SK-N-MC (cell line): ENCODE measurements at regions not wholly inside any gene's neighbourhood (a gene's known extent, or its start where the extent isn't known, plus 50 kb on each side); places are given as distances from the start of the nearest gene placed in this dataset.
"Not testable (repeated sequence)": the region's sequence is repeated elsewhere in the genome, so short reads cannot be mapped to it uniquely, and the experiment has no call there.

Experiments
- EZH2 ChIP-seq: fragments of 200-600 bp; sonication (generic); IDR thresholded peaks from one replicate; pipeline ENCODE4 v1.6.1; 2017; ENCODE audit warnings: antibody characterized with exemption
- POLR2AphosphoS5 ChIP-seq: IDR thresholded peaks from 2 replicates; pipeline ENCODE4 v1.6.1; 2012; ENCODE audit warnings: mild to moderate bottlenecking, low read depth, low read length, borderline replicate concordance

DNA sequence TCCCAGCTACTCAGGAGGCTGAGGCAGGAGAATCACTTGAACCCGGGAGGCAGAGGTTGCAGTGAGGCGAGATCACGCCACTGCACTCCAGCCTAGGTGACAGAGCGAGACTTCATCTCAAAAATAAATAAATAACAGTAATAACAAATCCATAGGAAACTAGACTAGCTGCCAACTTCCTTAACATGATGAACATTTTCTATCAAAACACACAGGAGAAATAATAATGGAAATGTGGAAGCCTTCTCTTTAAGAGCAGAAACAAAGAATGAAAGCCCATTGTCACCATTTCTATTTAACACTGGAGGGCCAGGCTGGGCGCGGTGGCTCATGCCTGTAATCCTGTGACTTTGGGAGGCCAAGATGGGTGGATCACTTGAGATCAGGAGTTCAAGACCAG, 56.7 kb upstream of the SMURF2 start:
- not testable (repeated sequence) for TF ChIP-seq POLR2AphosphoS5, EZH2
